ENCODE measurements at regions not wholly inside any gene's neighbourhood (a gene's known extent, or its start where the extent isn't known, plus 50 kb on each side); places are given as distances from the start of the nearest gene placed in this dataset.

DNA sequence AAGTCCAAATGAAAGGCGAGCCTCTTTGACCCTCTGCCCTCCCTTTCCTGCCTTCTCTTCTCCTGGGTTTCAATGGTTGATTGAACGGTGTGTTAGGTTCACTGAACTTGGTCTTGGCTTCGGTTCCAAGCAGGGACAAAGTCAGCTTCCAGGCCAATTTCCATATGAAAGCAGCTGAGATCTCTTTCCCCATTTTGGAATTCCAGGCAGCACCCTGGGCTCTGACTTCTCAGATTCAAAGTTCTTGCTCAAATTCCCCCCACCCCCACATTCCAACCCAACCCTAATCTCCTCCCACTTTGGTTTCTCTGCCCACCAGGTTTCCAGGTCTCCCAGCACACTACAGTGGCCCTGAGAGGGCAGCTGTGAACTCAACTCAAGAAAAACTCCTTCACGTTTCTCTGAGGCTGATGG is 231.0 kb downstream of the INSIG2 start:
- ChIA-PET POLR2A (no interaction called here), CTCF (interaction anchor here (1.6 kb wide), 1 partner anchor 15 kb away, joined by 3 read pairs; no protein-coding TSS in a partner anchor)
- DNase-seq (no peak), ATAC-seq (no peak)
- Mint-ChIP-seq H3K27me3 (peaks cover 10% of the 10 kb centered on the region), H3K9me3 (ENCODE audit: low read depth) (no peaks in the 10 kb centered on the region), H3K36me3 (ENCODE audit: low read depth) (no peaks in the 10 kb centered on the region), H3K27ac (no peak overlapping the region), H3K4me1 (no peaks in the 10 kb centered on the region), H3K4me3 (no peak overlapping the region)
- intact Hi-C loops (cut with DNase I, micrococcal nuclease) = loop anchor here in 1 of 2 experiments (10.0 kb wide), 1 partner anchor 94 kb away; no protein-coding TSS in a partner anchor

- ATAC-seq = no peak
- Mint-ChIP-seq H3K4me3 (no peak overlapping the region), H3K27me3 (peaks cover 4% of the 10 kb centered on the region), H3K4me1 (peaks cover 2% of the 10 kb centered on the region), H3K36me3 (ENCODE audit: low read depth) (no peaks in the 10 kb centered on the region), H3K9me3 (ENCODE audit: low read depth) (no peaks in the 10 kb centered on the region), H3K27ac (no peak overlapping the region)
- intact Hi-C loops (cut with DNase I, micrococcal nuclease) = loop anchor here in 1 of 2 experiments (10.0 kb wide), 1 partner anchor 91 kb away; no protein-coding TSS in a partner anchor
- POLR2A ChIA-PET = no interaction called here
- CTCF ChIA-PET = no interaction called here
- no peak for DNase-seq
Observed at GRCh38 chr2:118315606-118316005, 227.3 kb downstream of the INSIG2 start.

- DNase-seq (peak; percentile 19), ATAC-seq (no peak)
- ChIA-PET CTCF (interaction anchor here (0.7 to 1.0 kb wide), 3 partner anchors 11 to 559 kb away, joined by 3 read pairs; no protein-coding TSS in a partner anchor), POLR2A (no interaction called here)
- intact Hi-C loops (cut with DNase I, micrococcal nuclease) = loop anchor here (5.0 to 10.0 kb wide), 3 partner anchors 88 to 496 kb away; no protein-coding TSS in a partner anchor
- peaks cover 7% of the 10 kb centered on the region for H3K4me1 Mint-ChIP-seq
- H3K9me3 Mint-ChIP-seq (ENCODE audit: low read depth) = no peaks in the 10 kb centered on the region
- no peak overlapping the region for H3K27ac Mint-ChIP-seq
- H3K27me3 Mint-ChIP-seq = no peaks in the 10 kb centered on the region
- H3K4me3 Mint-ChIP-seq = no peak overlapping the region
- no peaks in the 10 kb centered on the region for H3K36me3 Mint-ChIP-seq (ENCODE audit: low read depth)
Observed at GRCh38 chr2:118312969-118313756, 224.9 kb downstream of the INSIG2 start.

DNA sequence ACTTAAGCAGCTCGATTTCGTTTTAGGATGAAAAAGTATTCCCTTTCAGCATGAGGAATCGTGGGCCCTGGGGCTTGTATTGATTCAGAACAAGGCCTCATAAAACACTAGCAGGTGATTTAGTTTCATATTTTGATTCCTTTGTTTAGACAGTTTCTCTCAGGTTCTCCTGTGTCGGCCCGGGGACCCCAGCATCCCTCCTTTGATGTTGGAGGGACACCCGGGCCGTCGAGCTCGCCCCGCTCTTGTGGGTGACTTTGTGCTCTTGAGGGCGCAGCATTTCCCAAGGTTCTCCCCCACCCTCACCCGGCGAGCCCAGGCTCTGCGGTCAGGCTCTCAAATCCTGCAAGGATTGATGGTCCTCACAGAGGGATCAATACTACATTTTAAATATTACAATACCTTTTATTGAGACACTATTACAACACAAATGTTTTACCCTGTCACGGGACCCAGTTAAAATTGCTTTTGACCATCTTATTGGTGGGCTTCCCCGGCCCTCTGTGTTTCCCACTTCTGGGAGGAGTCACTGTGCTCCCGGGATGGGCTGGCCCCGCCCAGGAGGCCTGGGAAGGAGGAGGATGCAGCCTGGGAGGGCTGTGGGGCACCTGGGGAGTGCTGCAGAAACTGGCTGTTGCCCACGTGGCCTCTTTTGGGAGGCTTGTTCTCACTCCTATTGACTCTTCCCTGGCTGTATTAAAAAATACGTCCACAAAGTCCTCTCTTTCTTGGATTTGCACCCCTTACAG is 222.6 kb downstream of the INSIG2 start:
- ChIA-PET CTCF (interaction anchor here (1.5 kb wide), 1 partner anchor 278 kb away, joined by 3 read pairs; no protein-coding TSS in a partner anchor), POLR2A (no interaction called here)
- DNase-seq = no peak
- peak overlapping the region; percentile 76 for H3K4me3 Mint-ChIP-seq
- H3K27me3 Mint-ChIP-seq = no peaks in the 10 kb centered on the region
- H3K9me3 Mint-ChIP-seq (ENCODE audit: low read depth) = no peaks in the 10 kb centered on the region
- intact Hi-C loops (cut with DNase I, micrococcal nuclease) = loop anchor here (1.0 to 10.0 kb wide), 9 partner anchors 86 to 544 kb away; partner anchors contain the start of genes CCDC93 (in 1 of the 2), DDX18 (in 1 of the 2) and INSIG2 (in 1 of the 2)
- ATAC-seq = peak; percentile 9
- H3K36me3 Mint-ChIP-seq (ENCODE audit: low read depth) = no peaks in the 10 kb centered on the region
- H3K27ac Mint-ChIP-seq = peak overlapping the region; percentile 93
- H3K4me1 Mint-ChIP-seq = peaks cover 7% of the 10 kb centered on the region

GRCh38 chr2:118309946-118310680 is 221.8 kb downstream of the INSIG2 start:
- intact Hi-C loops (cut with DNase I, micrococcal nuclease) = loop anchor here (1.0 to 10.0 kb wide), 9 partner anchors 85 to 545 kb away; partner anchors contain the start of genes CCDC93 (in 1 of the 2), DDX18 (in 1 of the 2) and INSIG2 (in 1 of the 2)
- no peaks in the 10 kb centered on the region for H3K36me3 Mint-ChIP-seq (ENCODE audit: low read depth)

GRCh38 chr2:118309257-118309945 is 221.1 kb downstream of the INSIG2 start:
- DNase-seq (peak; percentile 16), ATAC-seq (no peak)
- Mint-ChIP-seq H3K36me3 (ENCODE audit: low read depth) (no peaks in the 10 kb centered on the region), H3K27me3 (no peaks in the 10 kb centered on the region), H3K4me3 (peak overlapping the region; percentile 76), H3K27ac (peak overlapping the region; percentile 93), H3K4me1 (peaks cover 7% of the 10 kb centered on the region), H3K9me3 (ENCODE audit: low read depth) (no peaks in the 10 kb centered on the region)
- POLR2A ChIA-PET = no interaction called here
- CTCF ChIA-PET = interaction anchor here (1.5 kb wide), 1 partner anchor 86 kb away, joined by 3 read pairs; no protein-coding TSS in a partner anchor
- intact Hi-C loops (cut with DNase I, micrococcal nuclease) = no loop called here

More at GRCh38 chr2:118309946-118310680, 221.8 kb downstream of the INSIG2 start:
- peak overlapping the region; percentile 93 for H3K27ac Mint-ChIP-seq
- H3K4me1 Mint-ChIP-seq = peaks cover 7% of the 10 kb centered on the region
- POLR2A ChIA-PET = no interaction called here
- DNase-seq (peak; percentile 83), ATAC-seq (peak; percentile 86)
- no peaks in the 10 kb centered on the region for H3K9me3 Mint-ChIP-seq (ENCODE audit: low read depth)
- H3K27me3 Mint-ChIP-seq = no peaks in the 10 kb centered on the region
- CTCF ChIA-PET = interaction anchor here (1.5 kb wide), 1 partner anchor 278 kb away, joined by 3 read pairs; no protein-coding TSS in a partner anchor
- H3K4me3 Mint-ChIP-seq = peak overlapping the region; percentile 76

- no peak for ATAC-seq
- H3K27me3 Mint-ChIP-seq = no peaks in the 10 kb centered on the region
- CTCF ChIA-PET = interaction anchor here (1.5 kb wide), 1 partner anchor 84 kb away, joined by 3 read pairs; no protein-coding TSS in a partner anchor
- H3K27ac Mint-ChIP-seq = no peak overlapping the region
- no peaks in the 10 kb centered on the region for H3K36me3 Mint-ChIP-seq (ENCODE audit: low read depth)
- H3K4me1 Mint-ChIP-seq = peaks cover 7% of the 10 kb centered on the region
- POLR2A ChIA-PET = no interaction called here
- no peak overlapping the region for H3K4me3 Mint-ChIP-seq
- intact Hi-C loops (cut with DNase I, micrococcal nuclease) = no loop called here
- H3K9me3 Mint-ChIP-seq (ENCODE audit: low read depth) = no peaks in the 10 kb centered on the region
- DNase-seq = no peak
Observed at GRCh38 chr2:118307864-118308263, 219.6 kb downstream of the INSIG2 start.

GRCh38 chr2:118301248-118301647 is 213.0 kb downstream of the INSIG2 start:
- Mint-ChIP-seq H3K9me3 (ENCODE audit: low read depth) (no peaks in the 10 kb centered on the region), H3K4me1 (no peaks in the 10 kb centered on the region), H3K4me3 (no peak overlapping the region), H3K27ac (no peak overlapping the region), H3K36me3 (ENCODE audit: low read depth) (no peaks in the 10 kb centered on the region), H3K27me3 (peaks cover 13% of the 10 kb centered on the region)
- intact Hi-C loops (cut with DNase I, micrococcal nuclease) = no loop called here
- ATAC-seq (no peak), DNase-seq (no peak)
- POLR2A ChIA-PET = no interaction called here
- CTCF ChIA-PET = interaction anchor here (0.6 to 1.0 kb wide), 3 partner anchors 12 to 150 kb away, joined by 3 read pairs; no protein-coding TSS in a partner anchor

DNA sequence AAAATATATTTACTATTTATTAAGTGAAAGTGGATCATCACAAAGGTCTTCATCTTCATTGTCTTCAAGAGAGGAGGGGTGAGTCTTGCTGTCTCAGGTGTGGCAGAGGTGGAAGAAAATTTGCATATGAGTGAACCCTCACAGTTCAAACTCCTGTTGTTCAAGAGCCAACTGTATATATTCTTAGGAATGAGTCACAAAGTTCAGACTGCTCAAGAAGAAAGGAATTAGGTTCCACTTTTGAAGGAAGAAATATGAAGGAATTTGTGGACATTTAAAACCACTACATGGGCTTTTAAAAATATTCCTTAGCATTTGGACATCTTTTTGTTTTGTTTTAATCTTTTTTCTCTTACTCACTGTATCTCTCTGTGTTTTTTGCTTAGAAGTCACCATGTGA is 212.6 kb downstream of the INSIG2 start:
- DNase-seq (no peak), ATAC-seq (no peak)
- ChIA-PET CTCF (interaction anchor here (0.6 kb wide), 1 partner anchor 149 kb away, joined by 3 read pairs; no protein-coding TSS in a partner anchor), POLR2A (no interaction called here)
- Mint-ChIP-seq H3K27me3 (peaks cover 16% of the 10 kb centered on the region), H3K9me3 (ENCODE audit: low read depth) (no peaks in the 10 kb centered on the region), H3K27ac (no peak overlapping the region), H3K4me3 (no peak overlapping the region), H3K4me1 (no peaks in the 10 kb centered on the region), H3K36me3 (ENCODE audit: low read depth) (no peaks in the 10 kb centered on the region)
- intact Hi-C loops (cut with DNase I, micrococcal nuclease) = no loop called here

- H3K36me3 Mint-ChIP-seq (ENCODE audit: low read depth) = no peaks in the 10 kb centered on the region
- peaks cover 25% of the 10 kb centered on the region for H3K27me3 Mint-ChIP-seq
- ATAC-seq (no peak), DNase-seq (no peak)
- CTCF ChIA-PET = interaction anchor here (0.5 kb wide), 1 partner anchor 73 kb away, joined by 3 read pairs; no protein-coding TSS in a partner anchor
- H3K27ac Mint-ChIP-seq = no peak overlapping the region
- H3K4me3 Mint-ChIP-seq = no peak overlapping the region
- no peaks in the 10 kb centered on the region for H3K9me3 Mint-ChIP-seq (ENCODE audit: low read depth)
- POLR2A ChIA-PET = no interaction called here
- intact Hi-C loops (cut with DNase I, micrococcal nuclease) = no loop called here
- H3K4me1 Mint-ChIP-seq = no peaks in the 10 kb centered on the region
Observed at GRCh38 chr2:118296663-118297062, 208.4 kb downstream of the INSIG2 start.

All from activated CD4-positive, alpha-beta T cell treated with anti-CD3 and anti-CD28 coated beads for 36 hours (primary cell).